ENCODE measurements at regions not wholly inside any gene's neighbourhood (a gene's known extent, or its start where the extent isn't known, plus 50 kb on each side); places are given as distances from the start of the nearest gene placed in this dataset.

GRCh38 chr3:80890571-80890970, 870.9 kb downstream of the GBE1 start:
- Histone ChIP-seq H3K4me3 (no peak overlapping the region), H3K27ac (no peak overlapping the region), H3K36me3 (no peaks in the 10 kb centered on the region), H3K27me3 (no peaks in the 10 kb centered on the region), H3K4me1 (no peaks in the 10 kb centered on the region), H3K9me3 (no peaks in the 10 kb centered on the region)
- intact Hi-C loops (cut with DNase I), result no loop called here
- TF ChIP-seq, protein P1, sequence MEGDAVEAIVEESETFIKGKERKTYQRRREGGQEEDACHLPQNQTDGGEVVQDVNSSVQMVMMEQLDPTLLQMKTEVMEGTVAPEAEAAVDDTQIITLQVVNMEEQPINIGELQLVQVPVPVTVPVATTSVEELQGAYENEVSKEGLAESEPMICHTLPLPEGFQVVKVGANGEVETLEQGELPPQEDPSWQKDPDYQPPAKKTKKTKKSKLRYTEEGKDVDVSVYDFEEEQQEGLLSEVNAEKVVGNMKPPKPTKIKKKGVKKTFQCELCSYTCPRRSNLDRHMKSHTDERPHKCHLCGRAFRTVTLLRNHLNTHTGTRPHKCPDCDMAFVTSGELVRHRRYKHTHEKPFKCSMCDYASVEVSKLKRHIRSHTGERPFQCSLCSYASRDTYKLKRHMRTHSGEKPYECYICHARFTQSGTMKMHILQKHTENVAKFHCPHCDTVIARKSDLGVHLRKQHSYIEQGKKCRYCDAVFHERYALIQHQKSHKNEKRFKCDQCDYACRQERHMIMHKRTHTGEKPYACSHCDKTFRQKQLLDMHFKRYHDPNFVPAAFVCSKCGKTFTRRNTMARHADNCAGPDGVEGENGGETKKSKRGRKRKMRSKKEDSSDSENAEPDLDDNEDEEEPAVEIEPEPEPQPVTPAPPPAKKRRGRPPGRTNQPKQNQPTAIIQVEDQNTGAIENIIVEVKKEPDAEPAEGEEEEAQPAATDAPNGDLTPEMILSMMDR (IDR thresholded peaks at IDR 0.05), result no peak
- DNase-seq (no peak), ATAC-seq (no peak)

- H3K4me1 ChIP-seq, result no peaks in the 10 kb centered on the region
- no peak for DNase-seq
- H3K36me3 ChIP-seq, result no peaks in the 10 kb centered on the region
- H3K9me3 ChIP-seq, result no peaks in the 10 kb centered on the region
- no peaks in the 10 kb centered on the region for H3K27me3 ChIP-seq
- no peak overlapping the region for H3K27ac ChIP-seq
- TF ChIP-seq, protein P1 (IDR thresholded peaks at IDR 0.05), result no peak
- no peak for ATAC-seq
- intact Hi-C loops (cut with DNase I), result no loop called here
- no peak overlapping the region for H3K4me3 ChIP-seq
Measured at GRCh38 chr3:80889535-80889934, 871.9 kb downstream of the GBE1 start.

DNA sequence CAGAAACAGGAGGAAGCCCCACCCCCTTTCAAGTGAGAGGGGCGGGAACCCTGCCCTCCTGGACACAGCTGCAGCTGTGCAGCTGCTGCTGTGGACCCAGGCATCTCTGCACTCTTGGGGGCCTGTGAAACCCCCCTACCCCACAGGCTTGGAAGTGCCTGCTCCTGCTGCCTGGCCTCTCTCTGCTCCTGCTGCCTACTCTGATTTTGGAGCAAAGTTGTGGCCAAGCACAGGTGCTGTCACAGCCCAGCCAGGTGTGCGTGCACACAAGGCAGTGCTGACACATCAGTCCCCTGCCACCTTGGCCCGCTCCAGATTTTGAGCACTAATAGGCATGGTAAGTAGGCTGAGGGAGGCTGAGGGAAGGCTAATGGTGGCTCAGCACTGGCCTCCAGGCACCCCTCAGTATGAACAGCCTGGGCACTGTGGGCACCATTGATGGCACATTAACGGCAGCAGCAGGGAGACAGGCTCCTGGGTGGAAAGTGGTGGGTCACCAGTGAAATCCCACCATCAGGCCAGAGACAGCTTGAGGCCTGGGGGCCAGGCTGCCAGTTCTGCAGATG, 890.9 kb downstream of the GBE1 start:
- no peaks in the 10 kb centered on the region for H3K4me1 ChIP-seq
- TF ChIP-seq, protein P1 (IDR thresholded peaks at IDR 0.05), result no peak
- no peaks in the 10 kb centered on the region for H3K36me3 ChIP-seq
- no peaks in the 10 kb centered on the region for H3K9me3 ChIP-seq
- no peaks in the 10 kb centered on the region for H3K27me3 ChIP-seq
- intact Hi-C loops (cut with DNase I), result no loop called here
- H3K4me3 ChIP-seq, result no peak overlapping the region
- ATAC-seq, result peak; percentile 28
- no peak for DNase-seq
- H3K27ac ChIP-seq, result no peak overlapping the region

GRCh38 chr3:80855482-80855881, 906.0 kb downstream of the GBE1 start:
- no peak overlapping the region for H3K27ac ChIP-seq
- no peaks in the 10 kb centered on the region for H3K4me1 ChIP-seq
- H3K4me3 ChIP-seq, result no peak overlapping the region
- DNase-seq (no peak), ATAC-seq (no peak)
- no peaks in the 10 kb centered on the region for H3K9me3 ChIP-seq
- no peaks in the 10 kb centered on the region for H3K36me3 ChIP-seq
- TF ChIP-seq, protein P1 (IDR thresholded peaks at IDR 0.05), result no peak
- no peaks in the 10 kb centered on the region for H3K27me3 ChIP-seq
- intact Hi-C loops (cut with DNase I), result no loop called here

DNA sequence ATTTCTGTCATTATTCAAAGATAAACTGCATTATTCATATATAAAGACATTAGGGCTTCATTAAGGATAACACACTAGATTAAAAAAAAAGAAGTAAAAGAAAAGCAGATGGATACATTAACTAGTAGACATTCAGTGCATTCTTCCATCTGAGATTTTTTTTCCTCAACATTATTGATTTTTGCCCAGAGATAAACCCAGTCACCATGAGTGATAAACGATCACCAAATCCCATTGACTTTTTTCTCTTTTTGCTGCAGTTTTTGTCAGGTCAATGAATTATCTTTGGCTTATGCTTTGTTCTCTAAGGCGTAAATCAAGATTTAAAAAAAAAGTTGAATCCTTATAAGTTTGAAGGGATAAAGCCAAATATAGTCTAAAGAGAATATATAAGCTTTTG, 925.0 kb downstream of the GBE1 start:
- no peak overlapping the region for H3K27ac ChIP-seq
- ATAC-seq (no peak), DNase-seq (no peak)
- H3K4me1 ChIP-seq, result no peaks in the 10 kb centered on the region
- H3K27me3 ChIP-seq, result no peaks in the 10 kb centered on the region
- intact Hi-C loops (cut with DNase I), result no loop called here
- H3K9me3 ChIP-seq, result no peaks in the 10 kb centered on the region
- TF ChIP-seq, protein P1 (IDR thresholded peaks at IDR 0.05), result no peak
- H3K36me3 ChIP-seq, result no peaks in the 10 kb centered on the region
- no peak overlapping the region for H3K4me3 ChIP-seq

DNA sequence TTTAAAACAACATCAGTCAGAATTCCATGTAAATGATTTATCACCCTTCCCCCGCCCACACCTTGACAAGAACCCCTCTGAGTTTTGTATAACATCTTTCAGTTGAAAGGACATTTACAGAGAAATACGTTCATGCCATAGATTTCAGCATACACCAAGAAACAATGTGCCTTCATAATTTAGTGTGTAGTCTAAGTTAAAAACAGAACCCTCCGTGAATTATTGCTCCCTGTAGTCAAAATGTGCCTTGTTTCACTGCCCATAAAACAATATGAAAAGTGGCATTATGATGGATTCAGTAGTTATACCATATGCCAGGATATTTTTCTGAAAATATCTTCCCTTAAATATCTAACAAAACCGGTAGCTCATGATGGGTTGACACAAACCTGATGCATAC, 953.9 kb downstream of the GBE1 start:
- no peak for ATAC-seq

More for the DNA sequence above, 953.9 kb downstream of the GBE1 start:
- H3K27me3 ChIP-seq, result no peaks in the 10 kb centered on the region
- intact Hi-C loops (cut with DNase I), result no loop called here
- H3K9me3 ChIP-seq, result no peaks in the 10 kb centered on the region
- TF ChIP-seq, protein P1 (IDR thresholded peaks at IDR 0.05), result no peak
- H3K36me3 ChIP-seq, result no peaks in the 10 kb centered on the region
- no peaks in the 10 kb centered on the region for H3K4me1 ChIP-seq
- no peak overlapping the region for H3K4me3 ChIP-seq
- DNase-seq, result no peak
- H3K27ac ChIP-seq, result no peak overlapping the region

Measured in upper lobe of right lung (tissue), 1 donor.